Medulla oblongata (tissue), 1 donor: ENCODE measurements at regions not wholly inside any gene's neighbourhood (a gene's known extent, or its start where the extent isn't known, plus 50 kb on each side); places are given as distances from the start of the nearest gene placed in this dataset.

Source experiments
- DNase-seq: peaks from one replicate; pipeline ENCODE4 v3.0.0-alpha.2; 2015; ENCODE audit errors: extremely low spot score

GRCh38 chr5:133712562-133712961, 100.2 kb upstream of the FSTL4 start:
- no peak for DNase-seq

- peak; percentile 45 for DNase-seq
These were observed 96.9 kb upstream of the FSTL4 start for GRCh38 chr5:133709209-133709725.

- DNase-seq, result no peak
These were observed 96.0 kb upstream of the FSTL4 start for GRCh38 chr5:133708331-133708850.

GRCh38 chr5:133707629-133708028, 95.3 kb upstream of the FSTL4 start:
- DNase-seq, result no peak

- DNase-seq, result no peak
These were observed 94.4 kb upstream of the FSTL4 start for GRCh38 chr5:133706506-133707430.

GRCh38 chr5:133705331-133705730, 93.0 kb upstream of the FSTL4 start:
- DNase-seq, result no peak

GRCh38 chr5:133704411-133704810, 92.1 kb upstream of the FSTL4 start:
- no peak for DNase-seq

GRCh38 chr5:133703935-133704334, 91.6 kb upstream of the FSTL4 start:
- DNase-seq, result no peak

GRCh38 chr5:133702791-133703770, 90.7 kb upstream of the FSTL4 start:
- no peak for DNase-seq

- DNase-seq, result no peak
These were observed 89.5 kb upstream of the FSTL4 start for GRCh38 chr5:133701871-133702270.

- DNase-seq, result no peak
These were observed 87.9 kb upstream of the FSTL4 start for GRCh38 chr5:133700251-133700650.

GRCh38 chr5:133698646-133699526, 86.5 kb upstream of the FSTL4 start:
- no peak for DNase-seq

- no peak for DNase-seq
These were observed 85.9 kb upstream of the FSTL4 start for GRCh38 chr5:133698259-133698554.

- DNase-seq, result no peak
These were observed 85.4 kb upstream of the FSTL4 start for GRCh38 chr5:133697536-133698258.

GRCh38 chr5:133696782-133697507, 84.6 kb upstream of the FSTL4 start:
- DNase-seq, result peak; percentile 45

GRCh38 chr5:133696006-133696584, 83.8 kb upstream of the FSTL4 start:
- no peak for DNase-seq

GRCh38 chr5:133694181-133694831, 82.0 kb upstream of the FSTL4 start:
- no peak for DNase-seq

GRCh38 chr5:133691448-133691847, 79.1 kb upstream of the FSTL4 start:
- no peak for DNase-seq

GRCh38 chr5:133690746-133691145, 78.4 kb upstream of the FSTL4 start:
- no peak for DNase-seq
